Kidney (tissue), 13 donors: ENCODE measurements at regions not wholly inside any gene's neighbourhood (a gene's known extent, or its start where the extent isn't known, plus 50 kb on each side); places are given as distances from the start of the nearest gene placed in this dataset.
A peak's percentile ranks its signal among the peaks of the same experiment; 100 is the strongest.

Experiments
- DNase-seq, 5 donors: peaks; one replicate each; pipeline ENCODE4 v3.0.0-alpha.2; 2013 to 2020
- FAIRE-seq: peaks from 2 replicates; lab custom pipeline; 2012; peaks lifted over from hg19 to GRCh38; lab: Jason Lieb, UNC
- H3K27ac ChIP-seq, 2 donors: one replicate each; pipeline ENCODE4 v1.7.0; 2013; ENCODE audit warnings: low read depth in 2 of 2, low read length in 2 of 2, inconsistent platforms in 1 of 2
- H3K27me3 ChIP-seq: one replicate; pipeline ENCODE4 v1.7.1; 2013; ENCODE audit warnings: low read length, inconsistent platforms; ENCODE audit not compliant: control insufficient read depth, insufficient read depth
- H3K36me3 ChIP-seq, 3 donors: one replicate each; pipeline versions ENCODE4 v1.7.0 to v1.7.1; 2013; ENCODE audit warnings: low read length in 3 of 3, control low read depth in 1 of 3, inconsistent platforms in 1 of 3; ENCODE audit not compliant: insufficient read depth in 3 of 3, control insufficient read depth in 2 of 3
- H3K4me1 ChIP-seq, 3 donors: one replicate each; pipeline versions ENCODE4 v1.7.0 to v1.7.1; 2013; ENCODE audit warnings: low read length in 3 of 3, inconsistent platforms in 1 of 3, low read depth in 1 of 3; ENCODE audit not compliant: control insufficient read depth in 2 of 3, insufficient read depth in 2 of 3
- H3K4me3 ChIP-seq, 3 donors: one replicate each; pipeline versions ENCODE4 v1.7.0 to v1.8.1; 2013; ENCODE audit warnings: low read length in 3 of 3, control low read depth in 1 of 3, inconsistent platforms in 1 of 3
- H3K9ac ChIP-seq, 3 donors: one replicate each; pipeline versions ENCODE4 v1.7.0 to v1.7.1; 2013; ENCODE audit warnings: low read length in 3 of 3, control low read depth in 1 of 3, inconsistent platforms in 1 of 3
- H3K9me3 ChIP-seq, 3 donors: one replicate each; pipeline versions ENCODE4 v1.7.0 to v1.7.1; 2013; ENCODE audit warnings: low read length in 3 of 3, control low read depth in 1 of 3, inconsistent platforms in 1 of 3; ENCODE audit not compliant: control insufficient read depth in 2 of 3, insufficient read depth in 1 of 3
- CTCF ChIP-seq: IDR thresholded peaks from 3 replicates; pipeline ENCODE4 v1.5.1; 2012; ENCODE audit warnings: mild to moderate bottlenecking, moderate library complexity, borderline replicate concordance; ENCODE audit not compliant: insufficient read depth; ENCODE audit errors: extremely low read depth
- intact Hi-C: fragments of 100-400 bp; cut with DNase I; formaldehyde crosslinking; loops from one replicate; pipeline ENCODE4 v1.11.1; 2022
- donor health status: control.
- donor health status: control.
- donor health status: control.
- donor health status: control.
- donor health status: control.
- donor health status: DM: yes; HTN: yes; CAD: no.
- donor health status: Normal renal cell carcinoma (clear cell type).

- peak in 1 of 5 donors; percentile 9 for DNase-seq
- FAIRE-seq = no peak
- Histone ChIP-seq H3K27ac (no peak overlapping the region), H3K4me1 (no peaks in the 10 kb centered on the region), H3K36me3 (no peaks in the 10 kb centered on the region), H3K27me3 (peaks cover 13% of the 10 kb centered on the region), H3K4me3 (no peak overlapping the region), H3K9me3 (no peaks in the 10 kb centered on the region), H3K9ac (no peak overlapping the region)
- intact Hi-C loops = no loop called here
- TF ChIP-seq CTCF = no peak
These were observed 164.3 kb upstream of the ZC3H12A start for GRCh38 chr1:37310064-37310463.

- H3K36me3 ChIP-seq = no peaks in the 10 kb centered on the region
- no peak overlapping the region for H3K27ac ChIP-seq
- DNase-seq (no peak), FAIRE-seq (no peak)
- no peak for TF ChIP-seq CTCF
- H3K4me1 ChIP-seq = peaks cover 0 to 2% (median 0%) of the 10 kb centered on the region in 3 donors
- intact Hi-C loops = no loop called here
- H3K9me3 ChIP-seq = no peaks in the 10 kb centered on the region
- no peak overlapping the region for H3K4me3 ChIP-seq
- peaks cover 25% of the 10 kb centered on the region for H3K27me3 ChIP-seq
- no peak overlapping the region for H3K9ac ChIP-seq
These were observed 159.0 kb upstream of the ZC3H12A start for GRCh38 chr1:37315371-37315846.

GRCh38 chr1:37317870-37318467 is 156.4 kb upstream of the ZC3H12A start:
- Histone ChIP-seq H3K9ac (no peak overlapping the region), H3K4me1 (peaks cover 0 to 2% (median 0%) of the 10 kb centered on the region in 3 donors), H3K36me3 (no peaks in the 10 kb centered on the region), H3K27ac (no peak overlapping the region), H3K9me3 (no peaks in the 10 kb centered on the region), H3K4me3 (no peak overlapping the region), H3K27me3 (peaks cover 25% of the 10 kb centered on the region)
- intact Hi-C loops = no loop called here
- FAIRE-seq (no peak), DNase-seq (peak in 4 of 5 donors; percentile 62 to 76 (median 70))
- TF ChIP-seq CTCF = no peak
